ENCODE measurements at regions not wholly inside any gene's neighbourhood (a gene's known extent, or its start where the extent isn't known, plus 50 kb on each side); places are given as distances from the start of the nearest gene placed in this dataset. TPM values are rescaled to one million over a fixed set of nuclear protein-coding genes. Genes with fewer than 3 reads are reported as not detected.
"Not testable (repeated sequence)": the region's sequence is repeated elsewhere in the genome, so short reads cannot be mapped to it uniquely, and the experiment has no call there.

DNA sequence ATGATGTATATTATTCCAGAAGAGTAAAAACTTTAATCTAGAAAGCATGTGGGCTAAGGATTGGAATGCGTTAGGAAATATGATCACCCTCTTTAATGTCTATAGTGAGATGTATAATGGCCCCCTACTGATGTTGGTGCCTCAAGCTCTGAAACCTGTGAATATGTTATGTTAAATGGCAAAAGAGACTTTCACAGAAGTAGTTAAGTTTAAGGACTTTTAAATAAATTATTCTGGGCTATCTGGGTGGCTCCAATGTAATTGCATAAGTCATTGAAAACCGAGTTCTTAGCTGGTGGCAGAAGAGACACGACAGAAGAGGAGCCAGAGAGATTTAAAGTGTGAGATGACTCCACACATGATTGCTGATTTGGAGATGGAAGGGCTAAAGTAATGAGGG lies 1048.4 kb downstream of the PRIM2 start:
- H3K4ac ChIP-seq (ENCODE audit: low read length); DNase-seq (ENCODE audit: low spot score); H3K36me3 ChIP-seq (replicated peaks in 1 of 2; ENCODE audit: control insufficient read depth in 2 of 2, insufficient read depth in 2 of 2, low read length in 2 of 2); H2AK5ac ChIP-seq (ENCODE audit: low read depth, low read length); H3K18ac ChIP-seq (ENCODE audit: low read length); H2AFZ ChIP-seq (ENCODE audit: low read length); H4K91ac ChIP-seq (ENCODE audit: low read depth, low read length, poor library complexity); H3K4me3 ChIP-seq (ENCODE audit: low read length in 2 of 2); H3K27ac ChIP-seq (replicated peaks; ENCODE audit: low read length); H3K23ac ChIP-seq (ENCODE audit: low read depth, low read length, poor library complexity); H3K27me3 ChIP-seq (ENCODE audit: control insufficient read depth in 3 of 3, insufficient read depth in 3 of 3, low read depth in 1 of 3, low read length in 3 of 3); H3K14ac ChIP-seq (ENCODE audit: low read length); H3K79me1 ChIP-seq (ENCODE audit: low read depth, low read length); H3K4me2 ChIP-seq (ENCODE audit: insufficient read depth, low read length, poor library complexity, severe bottlenecking); H4K8ac ChIP-seq (ENCODE audit: low read depth, low read length); H2BK120ac ChIP-seq (ENCODE audit: low read depth, low read length); H3K9ac ChIP-seq (ENCODE audit: low read depth, low read length, poor library complexity); H3K9me3 ChIP-seq (replicated peaks in 1 of 2; ENCODE audit: control insufficient read depth in 2 of 2, insufficient read depth in 1 of 2, low read depth in 1 of 2, low read length in 2 of 2); H2BK12ac ChIP-seq (ENCODE audit: low read length); H2BK15ac ChIP-seq (ENCODE audit: low read length); H2BK5ac ChIP-seq (ENCODE audit: low read length); H3K4me1 ChIP-seq (ENCODE audit: control insufficient read depth in 2 of 2, insufficient read depth in 1 of 2, low read depth in 1 of 2, low read length in 2 of 2): not testable (repeated sequence)
- no CpG with 5 or more reads among the region's 3 CpGs for WGBS, 2 donors (ENCODE audit: extremely low coverage in 2 of 2, insufficient read length in 2 of 2, insufficient replicate concordance in 1 of 2)

DNA sequence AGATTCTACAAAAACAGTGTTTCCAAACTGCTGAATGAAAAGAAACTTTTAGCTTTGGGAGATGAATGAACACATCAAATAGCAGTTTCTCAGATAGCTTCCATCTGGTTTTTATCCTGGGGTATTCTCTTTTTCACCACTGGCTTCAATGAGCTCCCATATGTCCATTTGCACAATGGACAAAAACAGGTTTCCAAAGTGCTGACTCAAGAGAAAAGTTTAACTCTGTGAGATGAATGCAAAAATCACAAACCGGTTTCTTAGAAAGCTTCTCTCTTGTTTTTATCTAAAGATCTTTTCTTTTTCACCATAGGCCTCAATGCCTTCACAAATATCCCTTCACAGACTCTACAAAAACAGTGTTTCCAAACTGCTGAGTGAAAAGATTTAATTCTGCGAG lies 1089.2 kb downstream of the PRIM2 start:
- not testable (repeated sequence) for H3K9ac ChIP-seq (ENCODE audit: low read depth, low read length, poor library complexity); H2BK5ac ChIP-seq (ENCODE audit: low read length); H3K36me3 ChIP-seq (replicated peaks in 1 of 2; ENCODE audit: control insufficient read depth in 2 of 2, insufficient read depth in 2 of 2, low read length in 2 of 2); H3K4me2 ChIP-seq (ENCODE audit: insufficient read depth, low read length, poor library complexity, severe bottlenecking); H3K4me1 ChIP-seq (ENCODE audit: control insufficient read depth in 2 of 2, insufficient read depth in 1 of 2, low read depth in 1 of 2, low read length in 2 of 2); H3K4ac ChIP-seq (ENCODE audit: low read length); H2AK5ac ChIP-seq (ENCODE audit: low read depth, low read length); H4K8ac ChIP-seq (ENCODE audit: low read depth, low read length); H3K14ac ChIP-seq (ENCODE audit: low read length); H2BK12ac ChIP-seq (ENCODE audit: low read length); H3K9me3 ChIP-seq (replicated peaks in 1 of 2; ENCODE audit: control insufficient read depth in 2 of 2, insufficient read depth in 1 of 2, low read depth in 1 of 2, low read length in 2 of 2); H3K27me3 ChIP-seq (ENCODE audit: control insufficient read depth in 3 of 3, insufficient read depth in 3 of 3, low read depth in 1 of 3, low read length in 3 of 3); H3K4me3 ChIP-seq (ENCODE audit: low read length in 2 of 2); H2BK15ac ChIP-seq (ENCODE audit: low read length); H3K27ac ChIP-seq (replicated peaks; ENCODE audit: low read length); H4K91ac ChIP-seq (ENCODE audit: low read depth, low read length, poor library complexity); H3K79me1 ChIP-seq (ENCODE audit: low read depth, low read length); H2BK120ac ChIP-seq (ENCODE audit: low read depth, low read length); DNase-seq (ENCODE audit: low spot score); H2AFZ ChIP-seq (ENCODE audit: low read length); H3K23ac ChIP-seq (ENCODE audit: low read depth, low read length, poor library complexity); H3K18ac ChIP-seq (ENCODE audit: low read length)
- no CpG with 5 or more reads among the region's 2 CpGs for WGBS, 2 donors (ENCODE audit: extremely low coverage in 2 of 2, insufficient read length in 2 of 2, insufficient replicate concordance in 1 of 2)

DNA sequence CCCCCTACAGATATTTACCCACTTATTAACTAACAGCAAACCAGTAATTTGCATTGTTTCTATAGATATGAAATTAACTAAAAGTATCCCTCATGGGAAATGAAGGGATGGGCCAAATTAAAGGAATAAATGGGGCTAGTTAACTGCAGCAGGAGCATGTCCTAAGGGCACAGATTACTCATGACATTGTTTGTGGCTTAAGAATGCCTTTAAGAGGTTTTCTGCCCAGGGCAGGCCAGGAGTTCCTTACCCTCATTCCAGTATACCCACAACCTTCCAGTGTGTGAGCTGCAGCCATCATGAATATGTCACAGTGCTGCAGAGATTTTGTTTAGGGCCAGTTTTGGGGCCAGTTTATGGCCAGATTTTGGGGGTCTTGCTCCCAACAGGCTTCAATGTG lies 1101.9 kb downstream of the PRIM2 start:
- Histone ChIP-seq H3K4ac (ENCODE audit: low read length) (no peak overlapping the region), H4K8ac (ENCODE audit: low read depth, low read length) (no peak overlapping the region), H3K9me3 (replicated peaks in 1 of 2; ENCODE audit: control insufficient read depth in 2 of 2, insufficient read depth in 1 of 2, low read depth in 1 of 2, low read length in 2 of 2) (no peaks in the 10 kb centered on the region)

More for the DNA sequence above, 1101.9 kb downstream of the PRIM2 start:
- H2BK12ac ChIP-seq (ENCODE audit: low read length), result no peak overlapping the region
- H2BK5ac ChIP-seq (ENCODE audit: low read length), result no peak overlapping the region
- H3K14ac ChIP-seq (ENCODE audit: low read length), result no peak overlapping the region
- H4K91ac ChIP-seq (ENCODE audit: low read depth, low read length, poor library complexity), result no peak overlapping the region
- H3K36me3 ChIP-seq (replicated peaks in 1 of 2; ENCODE audit: control insufficient read depth in 2 of 2, insufficient read depth in 2 of 2, low read length in 2 of 2), result no peaks in the 10 kb centered on the region
- H3K4me1 ChIP-seq (ENCODE audit: control insufficient read depth in 2 of 2, insufficient read depth in 1 of 2, low read depth in 1 of 2, low read length in 2 of 2), result no peaks in the 10 kb centered on the region
- H3K79me1 ChIP-seq (ENCODE audit: low read depth, low read length), result no peaks in the 10 kb centered on the region
- H3K27ac ChIP-seq (replicated peaks; ENCODE audit: low read length), result no peak overlapping the region
- H2BK15ac ChIP-seq (ENCODE audit: low read length), result no peak overlapping the region
- H3K23ac ChIP-seq (ENCODE audit: low read depth, low read length, poor library complexity), result no peak overlapping the region
- no peak overlapping the region for H3K18ac ChIP-seq (ENCODE audit: low read length)
- no peak overlapping the region for H2BK120ac ChIP-seq (ENCODE audit: low read depth, low read length)
- no peak overlapping the region for H3K9ac ChIP-seq (ENCODE audit: low read depth, low read length, poor library complexity)
- H3K4me3 ChIP-seq (ENCODE audit: low read length in 2 of 2), result no peak overlapping the region
- no peak for DNase-seq (ENCODE audit: low spot score)
- no peaks in the 10 kb centered on the region for H3K27me3 ChIP-seq (ENCODE audit: control insufficient read depth in 3 of 3, insufficient read depth in 3 of 3, low read depth in 1 of 3, low read length in 3 of 3)
- H2AFZ ChIP-seq (ENCODE audit: low read length), result no peak overlapping the region
- no peak overlapping the region for H2AK5ac ChIP-seq (ENCODE audit: low read depth, low read length)
- no peak overlapping the region for H3K4me2 ChIP-seq (ENCODE audit: insufficient read depth, low read length, poor library complexity, severe bottlenecking)

Small RNA genes lying in the stretch of these regions (small RNA-seq; reads per million reads assigned to genes)
- gene AL603755.1 (ENCODE audit: insufficient read depth), result not detected
